Liver (tissue), 7 donors: ENCODE measurements at regions not wholly inside any gene's neighbourhood (a gene's known extent, or its start where the extent isn't known, plus 50 kb on each side); places are given as distances from the start of the nearest gene placed in this dataset.
"Not testable (repeated sequence)": the region's sequence is repeated elsewhere in the genome, so short reads cannot be mapped to it uniquely, and the experiment has no call there.

Experiments used
- DNase-seq: peaks from one replicate; pipeline ENCODE4 v3.0.0-alpha.2; 2017; ENCODE audit warnings: low spot score
- H3K27ac ChIP-seq, 2 donors: one replicate each; pipeline ENCODE4 v1.7.0; 2013; ENCODE audit warnings: inconsistent platforms in 2 of 2, low read length in 2 of 2, control low read depth in 1 of 2, low read depth in 1 of 2, mild to moderate bottlenecking in 1 of 2
- H3K27me3 ChIP-seq, 4 donors: one replicate each; pipeline versions ENCODE4 v1.6.1 to v1.7.0; 2013; ENCODE audit warnings: low read length in 3 of 4, inconsistent platforms in 1 of 4, mild to moderate bottlenecking in 1 of 4, moderate library complexity in 1 of 4; ENCODE audit not compliant: control insufficient read depth in 4 of 4, insufficient read depth in 4 of 4
- H3K36me3 ChIP-seq, 4 donors: one replicate each; pipeline versions ENCODE4 v1.6.1 to v1.7.0; 2013; ENCODE audit warnings: low read length in 3 of 4, mild to moderate bottlenecking in 3 of 4, low read depth in 1 of 4, moderate library complexity in 1 of 4; ENCODE audit not compliant: control insufficient read depth in 4 of 4, insufficient read depth in 3 of 4
- H3K4me1 ChIP-seq, 4 donors: one replicate each; pipeline versions ENCODE4 v1.6.1 to v1.7.0; 2013; ENCODE audit warnings: low read length in 3 of 4, mild to moderate bottlenecking in 3 of 4, moderate library complexity in 1 of 4; ENCODE audit not compliant: control insufficient read depth in 4 of 4, insufficient read depth in 4 of 4
- H3K4me3 ChIP-seq, 3 donors: one replicate each; pipeline versions ENCODE4 v1.6.1 to v1.7.0; 2013; ENCODE audit warnings: low read length in 3 of 3, control low read depth in 1 of 3, low read depth in 1 of 3, mild to moderate bottlenecking in 1 of 3
- H3K9ac ChIP-seq, 2 donors: one replicate each; pipeline ENCODE4 v1.7.0; 2013; ENCODE audit warnings: low read length in 2 of 2, mild to moderate bottlenecking in 2 of 2, moderate library complexity in 2 of 2, control low read depth in 1 of 2, low read depth in 1 of 2
- H3K9me3 ChIP-seq, 4 donors: one replicate each; pipeline versions ENCODE4 v1.6.1 to v1.7.0; 2013; ENCODE audit warnings: low read length in 3 of 4; ENCODE audit not compliant: control insufficient read depth in 4 of 4
- FOXA2 ChIP-seq: IDR thresholded peaks from 2 replicates; pipeline ENCODE4 v1.6.1; 2016; ENCODE audit warnings: antibody characterized with exemption
- HNF4G ChIP-seq: IDR thresholded peaks from 2 replicates; pipeline ENCODE4 v1.6.1; 2016; ENCODE audit warnings: antibody characterized with exemption
- JUND ChIP-seq, 2 donors: IDR thresholded peaks; 2 replicates each; pipeline ENCODE4 v1.6.1; 2016; ENCODE audit warnings: antibody characterized with exemption in 2 of 2
- RAD21 ChIP-seq, 2 donors: IDR thresholded peaks; 2 replicates each; pipeline ENCODE4 v1.6.1; 2016; ENCODE audit warnings: antibody characterized with exemption in 2 of 2, mild to moderate bottlenecking in 2 of 2
- RXRA ChIP-seq, 2 donors: IDR thresholded peaks; 2 replicates each; pipeline ENCODE4 v1.6.1; 2017 to 2018; ENCODE audit warnings: antibody characterized with exemption in 2 of 2, mild to moderate bottlenecking in 1 of 2
- SP1 ChIP-seq: IDR thresholded peaks from 2 replicates; pipeline ENCODE4 v1.6.1; 2018; ENCODE audit warnings: antibody characterized with exemption, mild to moderate bottlenecking
- WGBS: extraction: QIAGEN DNeasy Blood & Tissue Kit; methylation state at CpG from one replicate; pipeline ENCODE4 v1.1.7; 2013; 5-methylcytosine and 5-hydroxymethylcytosine counted together
- donor health status: healthy.
- donor health status: healthy.
- donor health status: healthy.
- donor health status: healthy.

GRCh38 chr13:18921063-18921462 is 260.6 kb downstream of the TUBA3C start:
- H3K4me3 ChIP-seq = no peak overlapping the region
- 45% methylated on average over 4 of the region's 4 CpGs for WGBS
- no peaks in the 10 kb centered on the region for H3K9me3 ChIP-seq
- no peaks in the 10 kb centered on the region for H3K4me1 ChIP-seq
- no peak overlapping the region for H3K27ac ChIP-seq
- no peak for DNase-seq
- TF ChIP-seq JUND (IDR thresholded peaks at IDR 0.05) = no peak
- no peak for TF ChIP-seq FOXA2
- no peak for TF ChIP-seq HNF4G
- TF ChIP-seq SP1 = no peak
- TF ChIP-seq RAD21 (IDR thresholded peaks at IDR 0.05) = no peak
- TF ChIP-seq RXRA (IDR thresholded peaks at IDR 0.05) = no peak
- no peak overlapping the region for H3K9ac ChIP-seq
- H3K27me3 ChIP-seq = no peaks in the 10 kb centered on the region
- no peaks in the 10 kb centered on the region for H3K36me3 ChIP-seq

- H3K9ac ChIP-seq, H3K4me3 ChIP-seq, H3K36me3 ChIP-seq, H3K4me1 ChIP-seq, H3K27me3 ChIP-seq, H3K27ac ChIP-seq, DNase-seq, H3K9me3 ChIP-seq: not testable (repeated sequence)
- WGBS = 61% methylated on average over 12 of the region's 12 CpGs
These were observed 276.5 kb downstream of the TUBA3C start for GRCh38 chr13:18905096-18905495.

- not testable (repeated sequence) for DNase-seq, H3K4me3 ChIP-seq
- 85% methylated on average over 13 of the region's 13 CpGs for WGBS
These were observed 286.2 kb downstream of the TUBA3C start for GRCh38 chr13:18895411-18895810.

GRCh38 chr13:18891242-18891641 is 290.4 kb downstream of the TUBA3C start:
- H3K4me3 ChIP-seq, H3K27ac ChIP-seq, H3K9me3 ChIP-seq, DNase-seq, H3K9ac ChIP-seq, H3K36me3 ChIP-seq, H3K4me1 ChIP-seq, H3K27me3 ChIP-seq: not testable (repeated sequence)
- WGBS = 14% methylated on average over 1 of the region's 1 CpG

More at GRCh38 chr13:18895411-18895810, 286.2 kb downstream of the TUBA3C start:
- H3K36me3 ChIP-seq, H3K9ac ChIP-seq, H3K27ac ChIP-seq, H3K27me3 ChIP-seq, H3K9me3 ChIP-seq, H3K4me1 ChIP-seq: not testable (repeated sequence)

- not testable (repeated sequence) for H3K36me3 ChIP-seq, H3K27me3 ChIP-seq, H3K9ac ChIP-seq, H3K4me1 ChIP-seq, H3K9me3 ChIP-seq, H3K27ac ChIP-seq, DNase-seq, H3K4me3 ChIP-seq
- WGBS = 31% methylated on average over 72 of the region's 72 CpGs
These were observed 306.5 kb downstream of the TUBA3C start for GRCh38 chr13:18874875-18875789.

- not testable (repeated sequence) for H3K27me3 ChIP-seq, H3K9me3 ChIP-seq, H3K27ac ChIP-seq, DNase-seq, H3K9ac ChIP-seq, H3K4me1 ChIP-seq, H3K36me3 ChIP-seq, H3K4me3 ChIP-seq
- 74% methylated on average over 4 of the region's 4 CpGs for WGBS
These were observed 311.1 kb downstream of the TUBA3C start for GRCh38 chr13:18870557-18870956.

GRCh38 chr13:18869365-18869764 is 312.3 kb downstream of the TUBA3C start:
- 71% methylated on average over 2 of the region's 2 CpGs for WGBS
- H3K27ac ChIP-seq, H3K4me1 ChIP-seq, H3K9me3 ChIP-seq, H3K4me3 ChIP-seq, DNase-seq, H3K9ac ChIP-seq, H3K27me3 ChIP-seq, H3K36me3 ChIP-seq: not testable (repeated sequence)
